ENCODE measurements at regions not wholly inside any gene's neighbourhood (a gene's known extent, or its start where the extent isn't known, plus 50 kb on each side); places are given as distances from the start of the nearest gene placed in this dataset.

DNA sequence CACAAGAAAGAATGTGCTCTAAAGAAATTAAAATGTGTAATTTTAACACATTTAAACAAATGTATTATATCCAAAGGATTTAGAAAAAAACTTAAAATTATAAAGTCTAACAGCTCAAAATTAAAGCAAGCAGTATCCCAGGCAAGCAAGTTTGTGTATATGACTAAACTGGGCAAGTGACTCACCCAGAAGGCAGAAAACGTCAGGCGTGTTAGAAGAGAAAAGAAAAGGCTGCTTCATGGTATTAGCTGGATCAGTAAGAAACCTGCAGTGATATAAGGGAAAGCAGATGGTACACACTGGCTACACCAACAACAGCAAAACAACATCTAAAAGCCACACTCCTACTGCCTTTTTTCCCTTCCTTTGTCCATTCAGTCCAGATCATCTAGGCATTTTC is 250.6 kb upstream of the NDST3 start:
- no peak overlapping the region for H3K4me3 ChIP-seq
- FAIRE-seq (no peak), DNase-seq (ENCODE audit: low read depth in 1 of 2, low spot score in 1 of 2) (no peak), ATAC-seq (no peak)
- no peak overlapping the region for H3K27ac ChIP-seq
- ChIA-PET POLR2A (no interaction called here), CTCF (no interaction called here)
- H3K9me3 ChIP-seq: no peaks in the 10 kb centered on the region
- TF ChIP-seq HDAC2 (IDR thresholded peaks at IDR 0.05) (no peak), NFE2L2 (conservative IDR thresholded peaks at IDR 0.05; ENCODE audit: low read length) (no peak), CEBPB (IDR thresholded peaks at IDR 0.05) (no peak), POLR2AphosphoS2 (conservative IDR thresholded peaks at IDR 0.05; ENCODE audit: low read length) (no peak), HEYL (CRISPR knock-in tag; IDR thresholded peaks at IDR 0.05) (no peak), EP300 (IDR thresholded peaks at IDR 0.05) (no peak), FOSB (CRISPR knock-in tag; IDR thresholded peaks at IDR 0.05) (no peak), BHLHE40 (IDR thresholded peaks at IDR 0.05; ENCODE audit: low read depth, low read length) (no peak), TP53 (CRISPR knock-in tag; IDR thresholded peaks at IDR 0.05) (no peak), JUNB (IDR thresholded peaks at IDR 0.05) (no peak), ESRRA (IDR thresholded peaks at IDR 0.05; ENCODE audit: borderline replicate concordance, low read length) (no peak), NPAS2 (CRISPR knock-in tag; IDR thresholded peaks at IDR 0.05; ENCODE audit: borderline replicate concordance) (no peak), GATA3 (IDR thresholded peaks at IDR 0.05; ENCODE audit: borderline replicate concordance) (no peak)
- TF ChIP-seq, protein P1, sequence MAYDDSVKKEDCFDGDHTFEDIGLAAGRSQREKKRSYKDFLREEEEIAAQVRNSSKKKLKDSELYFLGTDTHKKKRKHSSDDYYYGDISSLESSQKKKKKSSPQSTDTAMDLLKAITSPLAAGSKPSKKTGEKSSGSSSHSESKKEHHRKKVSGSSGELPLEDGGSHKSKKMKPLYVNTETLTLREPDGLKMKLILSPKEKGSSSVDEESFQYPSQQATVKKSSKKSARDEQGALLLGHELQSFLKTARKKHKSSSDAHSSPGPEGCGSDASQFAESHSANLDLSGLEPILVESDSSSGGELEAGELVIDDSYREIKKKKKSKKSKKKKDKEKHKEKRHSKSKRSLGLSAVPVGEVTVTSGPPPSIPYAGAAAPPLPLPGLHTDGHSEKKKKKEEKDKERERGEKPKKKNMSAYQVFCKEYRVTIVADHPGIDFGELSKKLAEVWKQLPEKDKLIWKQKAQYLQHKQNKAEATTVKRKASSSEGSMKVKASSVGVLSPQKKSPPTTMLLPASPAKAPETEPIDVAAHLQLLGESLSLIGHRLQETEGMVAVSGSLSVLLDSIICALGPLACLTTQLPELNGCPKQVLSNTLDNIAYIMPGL (CRISPR knock-in tag; IDR thresholded peaks at IDR 0.05; ENCODE audit: borderline replicate concordance): no peak
- TF ChIP-seq, protein P2, sequence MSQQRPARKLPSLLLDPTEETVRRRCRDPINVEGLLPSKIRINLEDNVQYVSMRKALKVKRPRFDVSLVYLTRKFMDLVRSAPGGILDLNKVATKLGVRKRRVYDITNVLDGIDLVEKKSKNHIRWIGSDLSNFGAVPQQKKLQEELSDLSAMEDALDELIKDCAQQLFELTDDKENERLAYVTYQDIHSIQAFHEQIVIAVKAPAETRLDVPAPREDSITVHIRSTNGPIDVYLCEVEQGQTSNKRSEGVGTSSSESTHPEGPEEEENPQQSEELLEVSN (IDR thresholded peaks at IDR 0.05; ENCODE audit: borderline replicate concordance, low read depth): no peak
- TF ChIP-seq, protein P3, sequence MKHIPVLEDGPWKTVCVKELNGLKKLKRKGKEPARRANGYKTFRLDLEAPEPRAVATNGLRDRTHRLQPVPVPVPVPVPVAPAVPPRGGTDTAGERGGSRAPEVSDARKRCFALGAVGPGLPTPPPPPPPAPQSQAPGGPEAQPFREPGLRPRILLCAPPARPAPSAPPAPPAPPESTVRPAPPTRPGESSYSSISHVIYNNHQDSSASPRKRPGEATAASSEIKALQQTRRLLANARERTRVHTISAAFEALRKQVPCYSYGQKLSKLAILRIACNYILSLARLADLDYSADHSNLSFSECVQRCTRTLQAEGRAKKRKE (CRISPR knock-in tag; IDR thresholded peaks at IDR 0.05; ENCODE audit: low read depth): no peak
- TF ChIP-seq, protein P4, sequence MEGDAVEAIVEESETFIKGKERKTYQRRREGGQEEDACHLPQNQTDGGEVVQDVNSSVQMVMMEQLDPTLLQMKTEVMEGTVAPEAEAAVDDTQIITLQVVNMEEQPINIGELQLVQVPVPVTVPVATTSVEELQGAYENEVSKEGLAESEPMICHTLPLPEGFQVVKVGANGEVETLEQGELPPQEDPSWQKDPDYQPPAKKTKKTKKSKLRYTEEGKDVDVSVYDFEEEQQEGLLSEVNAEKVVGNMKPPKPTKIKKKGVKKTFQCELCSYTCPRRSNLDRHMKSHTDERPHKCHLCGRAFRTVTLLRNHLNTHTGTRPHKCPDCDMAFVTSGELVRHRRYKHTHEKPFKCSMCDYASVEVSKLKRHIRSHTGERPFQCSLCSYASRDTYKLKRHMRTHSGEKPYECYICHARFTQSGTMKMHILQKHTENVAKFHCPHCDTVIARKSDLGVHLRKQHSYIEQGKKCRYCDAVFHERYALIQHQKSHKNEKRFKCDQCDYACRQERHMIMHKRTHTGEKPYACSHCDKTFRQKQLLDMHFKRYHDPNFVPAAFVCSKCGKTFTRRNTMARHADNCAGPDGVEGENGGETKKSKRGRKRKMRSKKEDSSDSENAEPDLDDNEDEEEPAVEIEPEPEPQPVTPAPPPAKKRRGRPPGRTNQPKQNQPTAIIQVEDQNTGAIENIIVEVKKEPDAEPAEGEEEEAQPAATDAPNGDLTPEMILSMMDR (IDR thresholded peaks at IDR 0.05): no peak
- TF ChIP-seq, protein P5, sequence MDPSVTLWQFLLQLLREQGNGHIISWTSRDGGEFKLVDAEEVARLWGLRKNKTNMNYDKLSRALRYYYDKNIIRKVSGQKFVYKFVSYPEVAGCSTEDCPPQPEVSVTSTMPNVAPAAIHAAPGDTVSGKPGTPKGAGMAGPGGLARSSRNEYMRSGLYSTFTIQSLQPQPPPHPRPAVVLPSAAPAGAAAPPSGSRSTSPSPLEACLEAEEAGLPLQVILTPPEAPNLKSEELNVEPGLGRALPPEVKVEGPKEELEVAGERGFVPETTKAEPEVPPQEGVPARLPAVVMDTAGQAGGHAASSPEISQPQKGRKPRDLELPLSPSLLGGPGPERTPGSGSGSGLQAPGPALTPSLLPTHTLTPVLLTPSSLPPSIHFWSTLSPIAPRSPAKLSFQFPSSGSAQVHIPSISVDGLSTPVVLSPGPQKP (IDR thresholded peaks at IDR 0.05; ENCODE audit: low read depth, low read length): no peak
- H3K4me1 ChIP-seq: no peaks in the 10 kb centered on the region
- 12% methylated on average over 2 of the region's 2 CpGs for WGBS (ENCODE audit: missing lambda C conversion rate)
- H3K4me2 ChIP-seq: no peak overlapping the region

- TF ChIP-seq MAFK (IDR thresholded peaks at IDR 0.05; ENCODE audit: partially characterized antibody) (no peak), ZFP36 (IDR thresholded peaks at IDR 0.05; ENCODE audit: borderline replicate concordance, partially characterized antibody) (no peak), CBX2 (IDR thresholded peaks at IDR 0.05; ENCODE audit: borderline replicate concordance, low read depth) (no peak), RARB (CRISPR knock-in tag; IDR thresholded peaks at IDR 0.05) (no peak), HOXB5 (CRISPR knock-in tag; IDR thresholded peaks at IDR 0.05) (no peak), CEBPB (IDR thresholded peaks at IDR 0.05) (no peak), NPAS2 (CRISPR knock-in tag; IDR thresholded peaks at IDR 0.05; ENCODE audit: borderline replicate concordance) (no peak), RNF2 (IDR thresholded peaks at IDR 0.05; ENCODE audit: borderline replicate concordance, low read depth) (no peak), EP300 (IDR thresholded peaks at IDR 0.05) (no peak), KDM1A (IDR thresholded peaks at IDR 0.05; ENCODE audit: low read depth) (no peak), FOSB (CRISPR knock-in tag; IDR thresholded peaks at IDR 0.05) (no peak), CHD4 (IDR thresholded peaks at IDR 0.05; ENCODE audit: borderline replicate concordance) (no peak), SREBF2 (IDR thresholded peaks at IDR 0.05) (no peak), ZSCAN20 (CRISPR knock-in tag; IDR thresholded peaks at IDR 0.05) (no peak)
- TF ChIP-seq, protein P1 (CRISPR knock-in tag; IDR thresholded peaks at IDR 0.05; ENCODE audit: borderline replicate concordance): no peak
- TF ChIP-seq, protein P6, sequence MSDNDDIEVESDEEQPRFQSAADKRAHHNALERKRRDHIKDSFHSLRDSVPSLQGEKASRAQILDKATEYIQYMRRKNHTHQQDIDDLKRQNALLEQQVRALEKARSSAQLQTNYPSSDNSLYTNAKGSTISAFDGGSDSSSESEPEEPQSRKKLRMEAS (IDR thresholded peaks at IDR 0.05): no peak
- H3K4me2 ChIP-seq: no peak overlapping the region
- CTCF ChIA-PET: no interaction called here
- no peaks in the 10 kb centered on the region for H3K9me3 ChIP-seq
- no peaks in the 10 kb centered on the region for H3K4me1 ChIP-seq
- H3K4me3 ChIP-seq: no peak overlapping the region
- ATAC-seq (no peak), DNase-seq (ENCODE audit: low read depth in 1 of 2, low spot score in 1 of 2) (no peak), FAIRE-seq (no peak)
- POLR2A ChIA-PET: no interaction called here
- no peak overlapping the region for H3K27ac ChIP-seq
- WGBS (ENCODE audit: missing lambda C conversion rate): 24% methylated on average over 2 of the region's 2 CpGs
Observed at GRCh38 chr4:117784266-117784665, 250.0 kb upstream of the NDST3 start.

All from A549 (cell line).